Mucosa of rectum (tissue), 2 donors: ENCODE measurements at regions not wholly inside any gene's neighbourhood (a gene's known extent, or its start where the extent isn't known, plus 50 kb on each side); places are given as distances from the start of the nearest gene placed in this dataset.
"Not testable (repeated sequence)": the region's sequence is repeated elsewhere in the genome, so short reads cannot be mapped to it uniquely, and the experiment has no call there.

Source experiments
- H3K27ac ChIP-seq, 2 donors: one replicate each; pipeline ENCODE4 v1.7.0; 2013; ENCODE audit warnings: inconsistent platforms in 2 of 2, low read depth in 2 of 2, low read length in 2 of 2
- H3K27me3 ChIP-seq, 2 donors: one replicate each; pipeline ENCODE4 v1.7.0; 2013; ENCODE audit warnings: low read length in 2 of 2; ENCODE audit not compliant: control insufficient read depth in 2 of 2, insufficient read depth in 2 of 2
- H3K36me3 ChIP-seq, 2 donors: one replicate each; pipeline ENCODE4 v1.7.0; 2013; ENCODE audit warnings: low read length in 2 of 2; ENCODE audit not compliant: control insufficient read depth in 2 of 2, insufficient read depth in 2 of 2
- H3K4me1 ChIP-seq, 2 donors: one replicate each; pipeline ENCODE4 v1.7.0; 2013; ENCODE audit warnings: low read length in 2 of 2, mild to moderate bottlenecking in 1 of 2; ENCODE audit not compliant: control insufficient read depth in 2 of 2, insufficient read depth in 2 of 2
- H3K4me3 ChIP-seq, 2 donors: one replicate each; pipeline ENCODE4 v1.7.0; 2013; ENCODE audit warnings: low read length in 2 of 2
- H3K9ac ChIP-seq, 2 donors: one replicate each; pipeline ENCODE4 v1.7.0; 2013; ENCODE audit warnings: low read length in 2 of 2, low read depth in 1 of 2, mild to moderate bottlenecking in 1 of 2
- H3K9me3 ChIP-seq, 2 donors: one replicate each; pipeline ENCODE4 v1.7.0; 2013; ENCODE audit warnings: low read length in 2 of 2; ENCODE audit not compliant: control insufficient read depth in 2 of 2
- donor health status: healthy.
- donor health status: Normal muscosa, but diverticular disease.

DNA sequence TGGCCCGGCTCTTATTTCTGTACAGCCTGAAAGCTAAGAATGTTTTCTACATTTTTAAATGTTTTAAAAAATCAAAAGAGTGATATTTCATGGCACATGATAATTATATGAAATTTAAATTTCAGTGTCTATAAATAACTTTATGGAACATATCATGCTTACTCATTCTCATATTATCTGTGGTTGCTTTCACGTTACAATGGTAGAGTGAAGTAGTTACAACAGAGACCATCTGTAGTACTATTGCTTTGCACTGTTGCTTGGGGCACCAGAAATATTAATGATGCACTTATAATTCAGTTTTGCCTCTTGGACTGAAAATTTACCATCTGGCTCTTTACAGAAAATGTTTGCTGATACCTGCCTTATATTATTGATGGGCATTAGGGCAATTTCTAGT is 481.6 kb downstream of the PLPP3 start:
- no peaks in the 10 kb centered on the region for H3K36me3 ChIP-seq
- no peak overlapping the region for H3K4me3 ChIP-seq
- no peaks in the 10 kb centered on the region for H3K9me3 ChIP-seq
- no peaks in the 10 kb centered on the region for H3K4me1 ChIP-seq
- no peaks in the 10 kb centered on the region for H3K27me3 ChIP-seq
- no peak overlapping the region for H3K27ac ChIP-seq
- H3K9ac ChIP-seq: no peak overlapping the region

DNA sequence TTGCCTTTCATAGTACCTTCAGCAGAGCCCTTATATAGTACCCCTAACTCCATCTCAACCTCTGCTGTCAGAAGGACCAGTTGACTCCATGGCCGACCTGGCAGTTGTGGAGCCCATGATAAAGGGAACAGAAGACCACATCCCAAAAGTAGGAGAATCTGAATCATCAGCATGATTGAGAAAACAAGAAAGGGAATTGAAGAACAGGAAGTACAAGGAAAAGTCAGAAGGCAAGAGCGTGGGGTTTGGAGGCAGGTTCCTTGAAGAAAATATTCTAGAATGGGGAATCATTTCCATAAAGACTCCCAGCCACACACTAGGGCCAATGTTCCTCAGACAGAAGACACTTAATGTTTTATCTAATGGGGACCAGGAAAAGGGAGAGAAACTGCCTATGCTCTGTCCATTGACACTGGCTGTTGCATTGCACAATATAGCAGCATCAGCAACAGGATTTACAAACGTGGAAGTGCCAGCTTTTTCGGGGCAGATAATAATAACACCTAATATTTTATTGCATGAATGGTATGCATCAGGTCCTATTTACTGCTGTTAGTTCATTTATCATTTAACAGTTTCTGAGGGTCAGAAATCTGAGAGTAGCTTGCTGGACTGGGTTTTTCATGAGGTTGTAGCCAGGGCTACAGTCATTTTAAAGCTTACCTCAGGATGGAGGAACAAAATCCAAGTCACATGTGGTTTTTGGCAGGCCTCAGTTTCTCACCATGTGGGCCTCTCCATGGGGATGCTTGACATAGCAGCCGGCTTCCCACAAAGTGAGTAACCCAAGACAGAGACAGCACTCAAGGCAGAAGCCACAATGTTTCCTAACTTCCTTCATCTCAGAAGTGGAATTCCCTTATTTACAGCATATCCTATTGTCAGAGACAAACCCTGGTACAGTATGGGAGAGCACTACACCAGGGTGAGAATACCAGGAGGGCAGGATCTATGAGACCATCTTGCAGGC is 483.4 kb downstream of the PLPP3 start:
- Histone ChIP-seq H3K36me3 (no peaks in the 10 kb centered on the region), H3K9ac (no peak overlapping the region), H3K4me1 (no peaks in the 10 kb centered on the region), H3K4me3 (no peak overlapping the region), H3K27me3 (no peaks in the 10 kb centered on the region), H3K27ac (no peak overlapping the region), H3K9me3 (no peaks in the 10 kb centered on the region)

DNA sequence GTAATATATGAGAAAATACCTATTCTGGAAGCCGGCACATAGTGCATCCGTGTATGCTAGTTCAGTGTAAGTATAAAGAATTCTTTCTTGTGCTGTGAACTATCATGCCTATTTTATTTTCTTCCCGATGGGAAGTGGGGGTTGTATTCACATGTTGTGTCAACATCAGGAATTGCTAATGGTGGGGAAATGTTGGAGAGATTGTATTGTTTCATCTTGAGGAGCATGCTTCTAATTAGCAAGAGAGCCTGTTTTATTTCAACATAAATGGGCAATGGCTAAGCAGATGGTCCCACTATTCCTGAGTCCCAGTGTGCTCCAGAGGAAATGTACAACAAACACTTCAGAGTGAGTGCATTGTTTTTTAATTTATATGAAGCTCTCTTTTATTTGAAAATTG is 485.2 kb downstream of the PLPP3 start:
- no peaks in the 10 kb centered on the region for H3K27me3 ChIP-seq
- H3K27ac ChIP-seq: no peak overlapping the region
- no peak overlapping the region for H3K9ac ChIP-seq

DNA sequence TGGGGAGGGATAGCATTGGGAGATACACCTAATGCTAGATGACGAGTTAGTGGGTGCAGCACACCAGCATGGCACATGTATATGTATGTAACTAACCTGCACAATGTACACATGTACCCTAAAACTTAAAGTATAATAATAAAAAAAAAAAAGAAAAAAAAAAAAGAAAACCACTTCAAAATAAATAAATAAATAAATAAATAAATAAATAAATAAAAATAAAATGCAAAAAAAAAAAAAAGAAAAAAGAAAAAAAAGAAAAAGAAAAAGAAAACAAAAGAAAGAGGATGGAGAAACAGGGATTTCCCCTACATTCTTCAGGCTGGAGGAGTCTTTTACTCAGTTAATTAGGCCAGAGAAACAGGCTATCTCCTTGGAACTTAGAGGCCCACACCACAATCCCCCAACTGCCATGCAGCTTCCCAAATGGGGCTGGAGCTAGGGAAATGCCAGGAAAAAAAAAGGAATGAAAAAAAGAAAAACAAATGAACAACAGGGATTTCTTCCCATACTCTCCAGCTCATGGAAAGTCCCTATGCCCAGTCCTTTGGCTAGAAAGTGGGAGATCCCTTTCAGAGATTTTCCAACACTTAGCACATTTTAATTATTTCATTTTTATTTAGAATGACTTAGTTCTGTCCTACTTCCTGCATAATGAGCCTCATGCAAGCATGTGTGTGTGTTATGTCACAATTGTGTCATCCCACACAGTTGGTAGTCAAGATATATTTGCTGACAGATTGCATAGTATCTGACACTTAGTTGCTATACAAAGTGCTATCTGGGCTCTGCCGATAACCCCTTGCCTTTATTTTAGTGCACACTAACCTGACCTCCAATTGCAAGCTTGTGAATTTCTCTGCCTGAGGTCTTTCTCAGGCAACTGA is 486.4 kb downstream of the PLPP3 start:
- H3K27ac ChIP-seq: no peak overlapping the region
- H3K4me3 ChIP-seq: no peak overlapping the region
- H3K27me3 ChIP-seq: no peaks in the 10 kb centered on the region
- H3K9me3 ChIP-seq: no peaks in the 10 kb centered on the region
- no peaks in the 10 kb centered on the region for H3K4me1 ChIP-seq
- H3K9ac ChIP-seq: no peak overlapping the region
- no peaks in the 10 kb centered on the region for H3K36me3 ChIP-seq

More for the DNA sequence above, 485.2 kb downstream of the PLPP3 start:
- Histone ChIP-seq H3K36me3 (no peaks in the 10 kb centered on the region), H3K4me1 (no peaks in the 10 kb centered on the region), H3K9me3 (no peaks in the 10 kb centered on the region), H3K4me3 (no peak overlapping the region)

DNA sequence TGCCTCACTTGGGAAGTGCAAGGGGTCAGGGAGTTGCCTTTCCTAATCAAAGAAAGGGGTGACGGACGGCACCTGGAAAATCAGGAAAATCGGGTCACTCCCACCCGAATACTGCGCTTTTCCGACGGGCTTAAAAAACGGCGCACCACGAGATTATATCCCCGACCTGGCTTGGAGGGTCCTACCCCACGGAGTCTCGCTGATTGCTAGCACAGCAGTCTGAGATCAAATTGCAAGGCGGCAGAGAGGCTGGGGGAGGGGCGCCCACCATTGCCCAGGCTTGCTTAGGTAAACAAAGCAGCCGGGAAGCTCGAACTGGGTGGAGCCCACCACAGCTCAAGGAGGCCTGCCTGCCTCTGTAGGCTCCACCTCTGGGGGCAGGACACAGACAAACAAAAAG is 489.5 kb downstream of the PLPP3 start:
- H3K4me1 ChIP-seq, H3K4me3 ChIP-seq, H3K27me3 ChIP-seq, H3K9ac ChIP-seq, H3K9me3 ChIP-seq, H3K27ac ChIP-seq, H3K36me3 ChIP-seq: not testable (repeated sequence)

DNA sequence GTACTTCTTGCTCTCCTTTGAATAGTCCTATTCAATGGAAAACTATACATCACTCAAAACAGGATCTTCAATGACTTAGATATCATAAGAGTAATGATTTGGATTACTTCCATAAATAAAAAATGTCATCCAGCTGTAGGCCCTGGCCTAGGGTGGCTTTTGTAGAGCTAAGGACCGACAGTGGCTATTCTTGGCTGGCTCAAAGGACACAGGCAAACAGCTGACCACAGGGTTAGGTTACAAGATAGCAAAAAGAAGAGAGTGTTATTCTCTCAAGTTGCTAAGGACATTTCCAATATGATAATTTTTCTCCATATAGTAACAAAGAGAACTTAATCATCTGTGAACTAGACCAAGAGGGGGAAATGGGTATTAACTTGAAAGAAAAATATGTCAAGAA is 495.1 kb downstream of the PLPP3 start:
- Histone ChIP-seq H3K27ac (no peak overlapping the region), H3K36me3 (no peaks in the 10 kb centered on the region), H3K9ac (no peak overlapping the region), H3K9me3 (peaks cover 0 to 2% of the 10 kb centered on the region in 2 donors), H3K4me1 (no peaks in the 10 kb centered on the region), H3K4me3 (no peak overlapping the region), H3K27me3 (no peaks in the 10 kb centered on the region)

DNA sequence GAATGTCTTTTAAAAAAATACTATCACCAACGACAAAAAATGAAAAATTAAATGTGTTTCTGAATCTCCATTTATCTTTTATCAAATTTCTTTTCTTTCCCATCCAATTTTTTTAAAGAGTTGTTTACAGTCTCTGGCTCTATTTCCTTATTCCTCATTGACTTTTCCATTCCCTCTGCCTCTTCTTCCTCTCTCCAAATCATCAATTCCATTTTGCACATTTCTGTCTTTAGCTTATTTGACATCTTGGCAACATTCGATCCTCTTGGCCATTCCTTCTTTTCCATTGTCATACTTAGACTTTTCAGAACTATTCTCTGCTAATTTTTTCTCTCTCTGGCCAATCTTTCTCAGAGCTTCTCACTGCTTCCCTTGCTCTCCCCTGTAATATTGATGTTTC is 497.6 kb downstream of the PLPP3 start:
- H3K4me1 ChIP-seq: no peaks in the 10 kb centered on the region
- no peaks in the 10 kb centered on the region for H3K27me3 ChIP-seq
- H3K36me3 ChIP-seq: no peaks in the 10 kb centered on the region
- no peaks in the 10 kb centered on the region for H3K9me3 ChIP-seq
- no peak overlapping the region for H3K9ac ChIP-seq
- H3K4me3 ChIP-seq: no peak overlapping the region
- H3K27ac ChIP-seq: no peak overlapping the region

DNA sequence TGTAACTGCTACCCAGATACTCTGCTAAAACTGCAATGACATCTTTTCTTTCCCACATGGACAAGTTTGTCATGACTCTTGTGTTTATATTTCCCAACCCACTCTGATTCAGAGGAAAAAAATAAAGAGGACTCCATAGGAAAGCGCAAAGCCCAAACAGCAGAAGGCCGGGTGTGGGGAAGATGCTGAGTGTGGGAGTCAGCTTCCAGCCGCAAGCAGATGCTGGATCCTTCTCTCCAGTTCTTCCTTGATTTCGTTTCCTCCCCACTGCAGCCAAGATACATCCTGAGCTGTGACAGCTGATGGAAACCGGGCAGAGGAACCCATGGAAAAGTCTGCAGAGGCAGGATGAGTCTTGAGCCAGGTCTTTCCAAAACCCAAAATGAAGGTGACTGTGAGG is 498.2 kb downstream of the PLPP3 start:
- no peaks in the 10 kb centered on the region for H3K36me3 ChIP-seq
- no peaks in the 10 kb centered on the region for H3K4me1 ChIP-seq
- peak overlapping the region in 1 of 2 donors; percentile 20 for H3K27ac ChIP-seq
- H3K9me3 ChIP-seq: no peaks in the 10 kb centered on the region
- H3K9ac ChIP-seq: no peak overlapping the region
- no peaks in the 10 kb centered on the region for H3K27me3 ChIP-seq
- no peak overlapping the region for H3K4me3 ChIP-seq

DNA sequence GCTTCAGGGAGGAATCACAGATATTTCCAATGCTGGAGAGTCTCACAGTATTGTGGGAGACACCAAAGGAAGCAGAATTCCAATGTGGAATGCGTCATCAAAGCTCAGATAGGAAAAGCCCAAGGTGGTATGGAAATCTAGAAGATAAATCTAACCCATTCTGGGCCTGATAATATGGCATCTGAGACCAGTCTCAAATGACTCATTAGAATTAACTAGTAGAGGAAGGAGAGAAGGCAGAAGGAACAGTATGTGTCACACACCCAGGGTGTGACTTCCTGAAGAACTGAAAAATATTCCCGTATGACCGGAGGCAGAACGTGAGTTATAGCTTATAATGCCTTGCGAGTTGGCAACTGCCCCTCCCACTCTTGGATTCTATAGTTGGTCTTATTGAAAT is 499.2 kb downstream of the PLPP3 start:
- Histone ChIP-seq H3K4me3 (no peak overlapping the region), H3K4me1 (no peaks in the 10 kb centered on the region), H3K9ac (no peak overlapping the region), H3K27me3 (no peaks in the 10 kb centered on the region), H3K9me3 (no peaks in the 10 kb centered on the region), H3K36me3 (no peaks in the 10 kb centered on the region), H3K27ac (no peak overlapping the region)

DNA sequence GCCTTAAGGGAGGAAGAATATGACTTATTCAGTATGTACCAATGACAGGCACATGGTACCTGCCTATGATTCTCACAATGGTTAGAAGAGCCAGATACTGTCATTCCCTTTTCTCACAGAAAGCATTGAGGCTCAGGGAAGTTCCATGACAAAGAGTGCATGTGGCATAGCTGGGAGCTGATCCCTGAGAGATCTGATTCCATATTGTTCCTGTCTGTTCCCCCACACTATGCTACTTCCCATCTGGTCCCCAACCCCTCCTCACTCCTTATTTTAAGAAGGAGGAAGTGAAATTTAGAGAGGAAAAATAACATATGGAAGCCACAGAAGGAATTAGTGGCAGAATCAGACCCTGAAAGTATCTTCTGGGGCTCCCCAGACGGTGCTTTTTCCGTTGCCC is 500.0 kb downstream of the PLPP3 start:
- Histone ChIP-seq H3K4me3 (no peak overlapping the region), H3K4me1 (no peaks in the 10 kb centered on the region), H3K36me3 (no peaks in the 10 kb centered on the region), H3K9ac (no peak overlapping the region), H3K27ac (no peak overlapping the region), H3K9me3 (no peaks in the 10 kb centered on the region), H3K27me3 (no peaks in the 10 kb centered on the region)
